ENCODE measurements at regions not wholly inside any gene's neighbourhood (a gene's known extent, or its start where the extent isn't known, plus 50 kb on each side); places are given as distances from the start of the nearest gene placed in this dataset.

GRCh38 chr2:18797133-18797845, 207.9 kb upstream of the NT5C1B start:
- DNase-seq: no peak

GRCh38 chr2:18795906-18796305, 206.5 kb upstream of the NT5C1B start:
- no peak for DNase-seq

GRCh38 chr2:18792684-18793083, 203.3 kb upstream of the NT5C1B start:
- DNase-seq: no peak

- DNase-seq: no peak
These were observed 202.9 kb upstream of the NT5C1B start for GRCh38 chr2:18792226-18792629.

- no peak for DNase-seq
These were observed 201.9 kb upstream of the NT5C1B start for GRCh38 chr2:18791172-18791797.

- DNase-seq: no peak
These were observed 201.3 kb upstream of the NT5C1B start for GRCh38 chr2:18790509-18791171.

GRCh38 chr2:18788592-18788991, 199.2 kb upstream of the NT5C1B start:
- peak in 1 of 58 donors; percentile 3 for DNase-seq

- DNase-seq: no peak
These were observed 198.4 kb upstream of the NT5C1B start for GRCh38 chr2:18787726-18788125.

- DNase-seq: no peak
These were observed 194.9 kb upstream of the NT5C1B start for GRCh38 chr2:18784245-18784644.

GRCh38 chr2:18781541-18782280, 192.3 kb upstream of the NT5C1B start:
- no peak for DNase-seq

GRCh38 chr2:18777250-18777812, 188.0 kb upstream of the NT5C1B start:
- DNase-seq: no peak

- DNase-seq: no peak
These were observed 181.8 kb upstream of the NT5C1B start for GRCh38 chr2:18771212-18771611.

GRCh38 chr2:18763338-18763737, 174.0 kb upstream of the NT5C1B start:
- no peak for DNase-seq

GRCh38 chr2:18762667-18763066, 173.3 kb upstream of the NT5C1B start:
- no peak for DNase-seq

- no peak for DNase-seq
These were observed 164.9 kb upstream of the NT5C1B start for GRCh38 chr2:18754286-18754685.

GRCh38 chr2:18753722-18754121, 164.4 kb upstream of the NT5C1B start:
- no peak for DNase-seq

GRCh38 chr2:18752667-18753422, 163.5 kb upstream of the NT5C1B start:
- DNase-seq: no peak

- no peak for DNase-seq
These were observed 162.7 kb upstream of the NT5C1B start for GRCh38 chr2:18752022-18752493.

GRCh38 chr2:18750672-18751554, 161.5 kb upstream of the NT5C1B start:
- DNase-seq: no peak
